ENCODE measurements at regions not wholly inside any gene's neighbourhood (a gene's known extent, or its start where the extent isn't known, plus 50 kb on each side); places are given as distances from the start of the nearest gene placed in this dataset.
"Not testable (repeated sequence)": the region's sequence is repeated elsewhere in the genome, so short reads cannot be mapped to it uniquely, and the experiment has no call there.

DNA sequence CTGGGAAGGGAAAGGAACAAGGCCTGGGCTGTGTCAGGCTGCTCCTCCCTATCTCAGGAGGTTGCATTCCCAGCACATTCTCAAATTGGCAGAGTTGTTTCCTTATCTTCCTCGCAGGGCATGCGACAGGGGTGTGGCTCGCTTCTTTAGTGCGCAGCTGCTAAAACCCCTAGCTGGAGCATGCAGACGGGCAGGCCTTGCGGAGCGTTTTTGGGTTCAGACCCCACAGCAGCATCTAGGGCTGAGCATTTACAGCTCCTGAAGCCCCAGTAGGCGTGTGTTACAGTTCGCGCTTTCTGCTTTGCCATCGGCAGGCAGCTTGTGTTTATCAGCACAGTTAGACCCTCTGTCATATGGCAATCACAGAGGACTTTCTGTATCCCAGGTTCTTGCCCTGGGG lies 392.4 kb downstream of the TECRL start:
- no peak for DNase-seq (ENCODE audit: low read depth)
- H3K4me3 ChIP-seq (ENCODE audit: low read length), result no peak overlapping the region
- TF ChIP-seq, protein P1, sequence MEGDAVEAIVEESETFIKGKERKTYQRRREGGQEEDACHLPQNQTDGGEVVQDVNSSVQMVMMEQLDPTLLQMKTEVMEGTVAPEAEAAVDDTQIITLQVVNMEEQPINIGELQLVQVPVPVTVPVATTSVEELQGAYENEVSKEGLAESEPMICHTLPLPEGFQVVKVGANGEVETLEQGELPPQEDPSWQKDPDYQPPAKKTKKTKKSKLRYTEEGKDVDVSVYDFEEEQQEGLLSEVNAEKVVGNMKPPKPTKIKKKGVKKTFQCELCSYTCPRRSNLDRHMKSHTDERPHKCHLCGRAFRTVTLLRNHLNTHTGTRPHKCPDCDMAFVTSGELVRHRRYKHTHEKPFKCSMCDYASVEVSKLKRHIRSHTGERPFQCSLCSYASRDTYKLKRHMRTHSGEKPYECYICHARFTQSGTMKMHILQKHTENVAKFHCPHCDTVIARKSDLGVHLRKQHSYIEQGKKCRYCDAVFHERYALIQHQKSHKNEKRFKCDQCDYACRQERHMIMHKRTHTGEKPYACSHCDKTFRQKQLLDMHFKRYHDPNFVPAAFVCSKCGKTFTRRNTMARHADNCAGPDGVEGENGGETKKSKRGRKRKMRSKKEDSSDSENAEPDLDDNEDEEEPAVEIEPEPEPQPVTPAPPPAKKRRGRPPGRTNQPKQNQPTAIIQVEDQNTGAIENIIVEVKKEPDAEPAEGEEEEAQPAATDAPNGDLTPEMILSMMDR (conservative IDR thresholded peaks at IDR 0.05; ENCODE audit: low read depth, low read length), result no peak

DNA sequence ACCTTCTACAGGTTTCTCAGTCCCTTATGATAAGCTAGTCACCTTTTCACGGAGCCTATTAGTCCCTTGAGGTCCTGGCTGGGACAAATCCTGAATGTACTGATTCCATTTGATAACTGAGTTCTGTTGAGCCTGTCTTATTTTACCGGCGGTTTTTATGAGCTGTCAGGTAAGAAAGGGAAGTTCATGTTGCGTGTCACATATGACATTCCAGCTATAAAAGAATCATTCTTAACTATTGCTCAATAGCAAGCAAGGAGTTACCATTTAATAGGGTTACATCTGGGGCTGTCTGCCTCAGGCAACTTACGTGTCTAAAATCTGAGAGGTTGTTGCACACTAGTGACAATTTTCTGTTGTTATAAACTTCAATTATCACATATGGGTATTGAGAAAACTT lies 394.6 kb downstream of the TECRL start:
- DNase-seq (ENCODE audit: low read depth), result no peak
- no peak overlapping the region for H3K4me3 ChIP-seq (ENCODE audit: low read length)
- TF ChIP-seq, protein P1 (conservative IDR thresholded peaks at IDR 0.05; ENCODE audit: low read depth, low read length), result no peak

DNA sequence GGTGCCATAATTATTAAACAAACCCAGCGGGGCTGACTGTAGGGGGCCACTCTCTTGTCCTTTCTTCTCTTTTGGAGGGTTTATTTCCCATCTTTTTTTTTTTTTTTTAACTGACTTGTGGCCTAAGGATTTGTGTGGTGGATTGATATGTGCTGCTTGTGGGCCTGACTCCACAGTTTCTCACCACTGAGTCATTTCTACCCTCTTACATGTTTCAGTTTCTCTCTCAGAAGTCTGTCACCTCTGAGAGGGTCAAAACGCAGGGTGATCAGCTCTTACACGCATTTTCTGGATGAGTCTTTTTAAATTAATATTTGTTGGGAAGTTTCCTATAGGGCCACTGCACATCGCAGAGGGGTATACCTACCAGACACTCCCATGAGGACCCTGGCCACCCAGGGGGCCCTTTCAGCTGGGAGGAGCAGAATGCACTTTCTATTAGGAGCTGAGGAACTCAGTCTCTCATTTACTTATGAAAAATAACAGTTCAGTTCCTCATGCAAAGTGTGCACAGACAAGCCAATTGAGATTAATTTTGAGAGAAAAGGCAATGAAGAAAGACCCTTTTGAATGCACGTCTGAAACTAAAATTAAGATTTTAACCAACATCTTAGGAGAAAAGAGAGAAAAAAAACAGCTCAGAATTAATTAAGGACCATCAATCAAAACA lies 407.9 kb downstream of the TECRL start:
- DNase-seq (ENCODE audit: low read depth), result no peak
- no peak overlapping the region for H3K4me3 ChIP-seq (ENCODE audit: low read length)
- TF ChIP-seq, protein P1 (conservative IDR thresholded peaks at IDR 0.05; ENCODE audit: low read depth, low read length), result no peak

DNA sequence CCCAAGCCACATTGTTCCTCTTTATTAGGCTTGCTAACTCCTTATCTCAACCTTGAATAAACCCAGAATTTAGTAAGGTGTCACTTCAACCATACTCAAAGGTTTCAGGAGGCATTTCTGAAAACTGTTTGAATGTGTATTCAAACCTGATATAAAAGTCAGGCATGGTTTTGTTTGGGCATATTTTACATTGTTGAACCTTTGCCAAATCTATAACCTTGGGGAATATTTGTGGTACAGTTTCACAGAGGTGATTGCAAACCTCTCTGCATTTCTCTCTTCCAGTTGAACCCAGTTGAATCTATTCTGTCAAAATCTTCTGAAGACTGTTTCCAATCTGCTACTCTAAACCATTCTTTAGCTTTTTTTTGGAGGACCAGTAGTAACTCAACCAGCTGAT lies 409.0 kb downstream of the TECRL start:
- TF ChIP-seq, protein P1 (conservative IDR thresholded peaks at IDR 0.05; ENCODE audit: low read depth, low read length), result no peak
- DNase-seq (ENCODE audit: low read depth), result peak; percentile 2
- no peak overlapping the region for H3K4me3 ChIP-seq (ENCODE audit: low read length)

DNA sequence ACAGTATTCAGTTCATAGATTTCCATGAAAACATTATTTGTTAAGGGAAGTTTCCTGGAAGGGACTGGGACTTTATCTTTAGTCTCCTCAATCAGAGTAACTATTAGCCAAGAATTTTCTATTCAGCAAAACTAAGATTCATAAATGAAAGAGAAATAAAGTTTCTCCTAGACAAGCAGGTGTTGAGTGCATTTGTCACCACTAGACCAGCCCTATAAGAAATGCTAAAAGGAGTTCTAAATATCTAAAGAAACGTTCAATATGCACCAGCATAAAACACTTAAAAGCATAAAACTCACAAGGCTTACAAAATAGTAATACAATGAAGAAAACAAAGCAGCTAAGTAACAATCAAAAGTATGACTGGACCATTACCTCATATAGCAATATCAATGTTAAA lies 423.0 kb downstream of the TECRL start:
- H3K4me3 ChIP-seq (ENCODE audit: low read length), result no peak overlapping the region
- TF ChIP-seq, protein P1 (conservative IDR thresholded peaks at IDR 0.05; ENCODE audit: low read depth, low read length), result no peak
- DNase-seq (ENCODE audit: low read depth), result no peak

DNA sequence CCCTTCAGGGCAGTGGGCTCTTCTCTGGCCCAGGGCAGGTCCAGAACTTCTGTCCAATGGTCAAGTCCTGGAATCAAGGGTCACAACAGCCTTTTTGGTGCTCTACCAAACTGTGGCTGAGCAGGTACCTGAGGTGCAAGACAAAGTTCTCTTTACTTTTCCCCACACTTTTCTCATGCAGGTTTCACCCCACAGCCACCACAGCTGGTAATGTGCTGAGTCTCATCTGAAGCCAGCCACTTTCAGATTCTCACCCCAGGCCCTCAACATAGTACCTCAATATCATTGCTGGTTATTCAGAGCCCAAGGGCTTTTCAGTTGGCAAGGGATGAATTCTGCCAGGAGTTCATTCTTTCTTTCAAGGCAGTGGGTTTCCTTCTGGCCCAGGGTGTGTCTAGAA lies 426.0 kb downstream of the TECRL start:
- DNase-seq (ENCODE audit: low read depth), result no peak
- no peak overlapping the region for H3K4me3 ChIP-seq (ENCODE audit: low read length)
- TF ChIP-seq, protein P1 (conservative IDR thresholded peaks at IDR 0.05; ENCODE audit: low read depth, low read length), result no peak

DNA sequence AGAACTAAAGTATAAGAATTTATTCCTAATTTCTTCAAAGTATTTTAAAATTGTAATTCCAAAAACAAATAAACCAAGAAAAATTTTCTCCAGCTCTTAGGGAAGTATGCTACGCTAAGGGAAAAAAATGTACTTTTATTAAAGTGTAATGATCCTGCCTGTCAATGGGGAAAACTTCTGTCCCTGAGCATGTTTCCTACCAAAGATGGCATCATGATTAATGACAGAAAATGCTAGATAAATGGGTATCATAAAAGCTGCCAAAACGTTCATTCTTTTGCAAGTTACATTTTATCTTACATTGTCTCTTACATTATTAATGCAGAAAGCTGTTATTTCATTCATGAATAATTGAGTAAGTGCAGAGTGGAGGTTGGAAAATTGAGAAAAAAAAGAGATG lies 443.4 kb downstream of the TECRL start:
- TF ChIP-seq, protein P1 (conservative IDR thresholded peaks at IDR 0.05; ENCODE audit: low read depth, low read length), result no peak
- DNase-seq (ENCODE audit: low read depth), result no peak

DNA sequence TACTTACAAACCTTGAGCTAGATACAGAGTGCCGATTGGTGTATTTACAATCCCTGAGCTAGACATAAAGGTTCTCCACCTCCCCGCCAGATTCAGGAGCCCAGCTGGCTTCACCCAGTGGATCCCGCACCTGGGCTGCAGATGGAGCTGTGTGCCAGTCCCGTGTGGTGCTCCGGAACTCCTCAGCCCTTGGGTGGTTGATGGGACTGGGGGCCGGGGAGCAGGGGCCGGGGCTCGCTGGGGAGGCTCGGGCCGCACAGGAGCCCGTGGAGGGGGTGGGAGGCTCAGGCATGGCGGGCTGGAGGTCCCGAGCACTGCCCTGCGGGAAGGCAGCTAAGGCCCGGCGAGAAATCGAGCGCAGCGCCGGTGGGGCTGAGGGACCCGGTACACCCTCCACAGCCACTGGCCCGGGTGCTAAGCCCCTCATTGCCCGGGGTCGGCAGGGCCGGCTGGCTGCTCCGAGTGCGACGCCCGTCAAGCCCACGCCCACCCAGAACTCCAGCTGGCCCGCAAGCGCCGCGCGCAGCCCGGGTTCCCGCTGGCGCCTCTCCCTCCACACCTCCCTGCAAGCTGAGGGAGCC lies 466.5 kb downstream of the TECRL start:
- not testable (repeated sequence) for DNase-seq (ENCODE audit: low read depth); H3K4me3 ChIP-seq (ENCODE audit: low read length)

More for the DNA sequence above, 443.4 kb downstream of the TECRL start:
- no peak overlapping the region for H3K4me3 ChIP-seq (ENCODE audit: low read length)

Data from retinal pigment epithelial cell (primary cell).